ENCODE measurements at regions not wholly inside any gene's neighbourhood (a gene's known extent, or its start where the extent isn't known, plus 50 kb on each side); places are given as distances from the start of the nearest gene placed in this dataset.
"Not testable (repeated sequence)": the region's sequence is repeated elsewhere in the genome, so short reads cannot be mapped to it uniquely, and the experiment has no call there.

DNA sequence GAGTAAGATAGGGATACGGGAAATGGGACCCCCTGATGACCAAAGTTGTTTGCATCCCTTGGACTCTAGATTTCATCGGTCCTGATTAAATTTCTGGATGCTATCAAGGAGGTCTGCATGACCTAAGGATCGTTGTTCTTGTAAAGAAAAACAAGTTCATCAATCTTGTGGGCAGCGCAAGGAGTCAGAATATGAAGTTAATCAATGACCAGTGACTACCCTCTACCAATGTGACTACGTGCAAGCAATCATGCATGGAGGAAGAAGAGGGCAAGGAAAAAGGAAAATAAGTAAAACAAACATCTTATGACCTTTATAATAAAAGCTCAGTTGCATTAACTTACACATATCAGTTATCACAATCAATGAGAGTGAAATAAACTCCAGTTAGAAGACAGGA, 139.7 kb downstream of the RTP4 start:
- Histone ChIP-seq H3K27me3 (no peaks in the 10 kb centered on the region; the same call in 1 of the 2 replicates), H3K9me3 (no peaks in the 10 kb centered on the region), H3K4me1 (no peaks in the 10 kb centered on the region), H3K36me3 (no peaks in the 10 kb centered on the region), H3K4me3 (ENCODE audit: low read depth, low read length) (no peak overlapping the region)
- no peak for DNase-seq
- TF ChIP-seq, protein P1, sequence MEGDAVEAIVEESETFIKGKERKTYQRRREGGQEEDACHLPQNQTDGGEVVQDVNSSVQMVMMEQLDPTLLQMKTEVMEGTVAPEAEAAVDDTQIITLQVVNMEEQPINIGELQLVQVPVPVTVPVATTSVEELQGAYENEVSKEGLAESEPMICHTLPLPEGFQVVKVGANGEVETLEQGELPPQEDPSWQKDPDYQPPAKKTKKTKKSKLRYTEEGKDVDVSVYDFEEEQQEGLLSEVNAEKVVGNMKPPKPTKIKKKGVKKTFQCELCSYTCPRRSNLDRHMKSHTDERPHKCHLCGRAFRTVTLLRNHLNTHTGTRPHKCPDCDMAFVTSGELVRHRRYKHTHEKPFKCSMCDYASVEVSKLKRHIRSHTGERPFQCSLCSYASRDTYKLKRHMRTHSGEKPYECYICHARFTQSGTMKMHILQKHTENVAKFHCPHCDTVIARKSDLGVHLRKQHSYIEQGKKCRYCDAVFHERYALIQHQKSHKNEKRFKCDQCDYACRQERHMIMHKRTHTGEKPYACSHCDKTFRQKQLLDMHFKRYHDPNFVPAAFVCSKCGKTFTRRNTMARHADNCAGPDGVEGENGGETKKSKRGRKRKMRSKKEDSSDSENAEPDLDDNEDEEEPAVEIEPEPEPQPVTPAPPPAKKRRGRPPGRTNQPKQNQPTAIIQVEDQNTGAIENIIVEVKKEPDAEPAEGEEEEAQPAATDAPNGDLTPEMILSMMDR (IDR thresholded peaks at IDR 0.05; ENCODE audit: low read depth, low read length) = no peak

DNA sequence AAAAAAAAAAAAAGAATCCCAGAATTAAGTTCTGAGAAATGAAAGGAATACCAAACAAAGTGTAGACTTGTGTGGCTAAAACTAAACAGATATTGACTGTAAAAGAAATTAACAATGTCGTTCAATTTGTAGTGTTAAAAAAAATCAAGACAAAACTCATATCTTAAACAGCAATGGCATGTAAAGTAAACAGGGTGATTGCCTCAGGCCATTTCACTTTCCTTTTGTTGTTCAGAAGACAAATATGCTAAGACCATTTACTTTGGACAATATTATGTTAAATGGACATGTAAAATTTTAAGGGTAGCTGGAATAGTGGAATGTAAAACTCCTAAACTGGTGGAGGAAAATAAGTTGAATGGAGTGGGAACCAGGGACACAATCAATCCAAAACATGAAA, 139.1 kb downstream of the RTP4 start:
- TF ChIP-seq, protein P1 (IDR thresholded peaks at IDR 0.05; ENCODE audit: low read depth, low read length) = no peak
- Histone ChIP-seq H3K4me1 (no peaks in the 10 kb centered on the region), H3K27me3 (no peaks in the 10 kb centered on the region; the same call in 1 of the 2 replicates), H3K9me3 (no peaks in the 10 kb centered on the region), H3K36me3 (no peaks in the 10 kb centered on the region), H3K4me3 (ENCODE audit: low read depth, low read length) (no peak overlapping the region)
- DNase-seq = no peak

DNA sequence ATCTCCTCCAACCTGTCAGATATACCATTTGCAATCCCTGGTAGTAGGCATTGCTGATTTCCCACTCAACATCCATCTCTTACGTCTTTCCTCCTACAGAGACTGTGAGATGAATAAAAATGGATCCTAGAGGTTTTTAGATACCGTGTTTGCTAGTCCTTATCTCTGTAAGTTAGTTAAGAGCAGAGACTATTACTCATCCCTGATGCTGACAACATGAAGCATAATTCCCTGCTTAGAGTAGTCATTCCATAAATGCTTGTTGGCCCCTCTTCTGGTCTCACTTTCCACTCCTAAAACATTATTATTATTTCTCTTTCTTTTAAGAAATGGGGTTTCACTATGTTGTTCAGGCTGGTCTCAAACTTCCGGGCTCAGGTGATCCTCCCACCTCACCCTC, 136.2 kb downstream of the RTP4 start:
- no peak for DNase-seq
- Histone ChIP-seq H3K27me3 (no peaks in the 10 kb centered on the region; the same call in 1 of the 2 replicates), H3K9me3 (no peaks in the 10 kb centered on the region), H3K4me1 (no peaks in the 10 kb centered on the region), H3K36me3 (no peaks in the 10 kb centered on the region), H3K4me3 (ENCODE audit: low read depth, low read length) (no peak overlapping the region)
- TF ChIP-seq, protein P1 (IDR thresholded peaks at IDR 0.05; ENCODE audit: low read depth, low read length) = no peak

DNA sequence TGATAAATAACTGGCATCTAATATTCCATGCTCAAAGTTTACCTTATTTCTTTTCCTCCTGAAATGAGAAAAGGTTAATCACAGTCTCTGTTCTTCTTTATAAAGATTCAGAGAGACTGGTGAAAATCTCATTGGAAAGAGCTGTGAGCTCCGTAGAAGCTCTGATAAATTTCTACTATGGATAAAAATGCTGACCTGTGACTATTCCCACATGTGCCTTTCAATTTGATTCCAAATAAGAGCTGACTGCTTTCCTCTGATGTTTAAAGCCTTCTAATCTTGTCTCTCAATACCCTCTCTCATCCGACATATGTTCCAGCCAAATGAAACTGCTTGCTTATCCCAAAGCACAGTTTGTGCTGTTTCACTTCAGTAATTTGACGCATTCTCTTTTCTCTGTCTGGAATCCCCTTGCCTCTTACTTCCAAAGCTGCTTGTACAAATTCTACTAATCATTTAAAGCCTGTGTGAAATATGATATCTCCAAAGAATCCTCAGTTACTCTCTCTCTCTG, 130.1 kb downstream of the RTP4 start:
- no peaks in the 10 kb centered on the region for H3K9me3 ChIP-seq
- H3K36me3 ChIP-seq = no peaks in the 10 kb centered on the region
- H3K27me3 ChIP-seq = no peaks in the 10 kb centered on the region
- H3K4me3 ChIP-seq (ENCODE audit: low read depth, low read length) = no peak overlapping the region
- TF ChIP-seq, protein P1 (IDR thresholded peaks at IDR 0.05; ENCODE audit: low read depth, low read length) = no peak
- no peak for DNase-seq
- H3K4me1 ChIP-seq = no peaks in the 10 kb centered on the region

DNA sequence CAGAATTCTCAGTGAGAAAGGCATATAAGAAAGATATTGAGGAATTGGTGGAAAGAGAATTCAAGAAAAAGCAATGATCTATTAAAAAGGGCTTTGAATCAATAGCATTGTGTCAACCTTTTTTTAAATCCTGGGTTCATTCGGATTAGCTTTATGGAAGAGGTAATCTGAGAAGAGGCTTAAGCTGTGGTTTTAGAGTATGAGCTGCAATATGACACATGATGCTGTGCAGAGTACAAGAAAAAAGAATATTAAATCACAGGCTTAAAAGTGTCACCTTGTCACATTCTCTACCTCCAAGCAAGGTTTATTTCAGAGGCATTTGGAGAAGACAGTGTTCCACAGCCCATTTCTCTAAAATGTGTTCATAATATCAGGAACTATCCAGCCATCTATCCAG, 128.9 kb downstream of the RTP4 start:
- TF ChIP-seq, protein P1 (IDR thresholded peaks at IDR 0.05; ENCODE audit: low read depth, low read length) = no peak
- no peaks in the 10 kb centered on the region for H3K9me3 ChIP-seq
- no peak for DNase-seq
- H3K36me3 ChIP-seq = no peaks in the 10 kb centered on the region
- no peak overlapping the region for H3K4me3 ChIP-seq (ENCODE audit: low read depth, low read length)
- H3K4me1 ChIP-seq = no peaks in the 10 kb centered on the region
- H3K27me3 ChIP-seq = no peaks in the 10 kb centered on the region

DNA sequence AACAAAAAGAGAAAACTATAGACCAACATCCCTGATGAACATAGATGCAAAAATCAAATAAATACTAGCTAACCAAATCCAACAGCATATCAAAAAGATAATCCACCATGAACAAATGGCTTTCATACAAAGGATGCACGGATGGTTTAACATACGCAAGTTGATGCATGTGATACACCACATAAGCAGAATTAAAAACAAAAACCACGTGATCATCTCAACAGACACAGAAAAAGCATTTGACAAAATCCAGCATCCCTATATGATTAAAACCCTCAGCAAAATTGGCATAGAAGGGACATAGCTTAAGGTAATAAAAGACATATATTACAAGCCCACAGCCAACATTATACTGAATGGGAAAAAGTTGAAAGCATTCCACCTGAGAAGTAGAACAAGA, 125.9 kb downstream of the RTP4 start:
- H3K9me3 ChIP-seq; H3K27me3 ChIP-seq; H3K4me1 ChIP-seq; H3K36me3 ChIP-seq; H3K4me3 ChIP-seq (ENCODE audit: low read depth, low read length); DNase-seq: not testable (repeated sequence)

DNA sequence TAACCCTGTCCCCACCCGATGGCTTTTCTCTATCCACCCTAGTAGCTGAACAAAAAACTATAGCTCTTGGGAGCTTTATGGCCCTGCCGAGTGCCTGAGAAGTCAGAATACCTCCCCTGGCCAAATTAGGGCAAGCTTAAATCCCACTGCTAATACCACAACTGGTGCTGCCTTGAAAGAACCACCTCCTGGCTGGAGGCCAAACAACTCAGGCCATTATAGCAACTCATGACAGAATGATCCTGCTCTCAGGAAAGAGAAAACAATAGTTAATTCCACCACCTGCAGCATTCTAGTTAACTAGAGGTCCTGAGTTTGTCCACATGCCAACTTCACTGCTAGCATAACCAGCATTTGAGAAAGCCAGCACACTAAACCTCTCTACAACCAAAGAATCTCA, 123.2 kb downstream of the RTP4 start:
- Histone ChIP-seq H3K4me3 (ENCODE audit: low read depth, low read length) (no peak overlapping the region), H3K4me1 (no peaks in the 10 kb centered on the region), H3K9me3 (no peaks in the 10 kb centered on the region), H3K27me3 (no peaks in the 10 kb centered on the region), H3K36me3 (no peaks in the 10 kb centered on the region)
- TF ChIP-seq, protein P1 (IDR thresholded peaks at IDR 0.05; ENCODE audit: low read depth, low read length) = no peak
- no peak for DNase-seq
